Glutamatergic neuron (in vitro differentiated cells): ENCODE measurements at regions not wholly inside any gene's neighbourhood (a gene's known extent, or its start where the extent isn't known, plus 50 kb on each side); places are given as distances from the start of the nearest gene placed in this dataset.

Experiments used
- DNase-seq: peaks from one replicate; pipeline ENCODE4 v3.0.0; 2022
- H3K27ac Mint-ChIP-seq: one replicate; pipeline ENCODE4 v1.8.0; 2020; ENCODE audit warnings: mild to moderate bottlenecking, mixed read lengths, inconsistent platforms; ENCODE audit not compliant: unreplicated experiment
- H3K27me3 Mint-ChIP-seq: one replicate; pipeline ENCODE4 v1.8.0; 2020; ENCODE audit warnings: mild to moderate bottlenecking, moderate library complexity, mixed read lengths, inconsistent platforms; ENCODE audit not compliant: unreplicated experiment
- H3K36me3 Mint-ChIP-seq: one replicate; pipeline ENCODE4 v1.8.0; 2020; ENCODE audit warnings: mild to moderate bottlenecking, mixed read lengths, inconsistent platforms; ENCODE audit not compliant: unreplicated experiment
- H3K4me1 Mint-ChIP-seq: one replicate; pipeline ENCODE4 v1.8.0; 2020; ENCODE audit warnings: mild to moderate bottlenecking, low read depth, mixed read lengths, inconsistent platforms; ENCODE audit not compliant: unreplicated experiment
- H3K4me3 Mint-ChIP-seq: one replicate; pipeline ENCODE4 v1.8.0; 2020; ENCODE audit warnings: mild to moderate bottlenecking, mixed read lengths, inconsistent platforms; ENCODE audit not compliant: unreplicated experiment
- H3K9me3 Mint-ChIP-seq: one replicate; pipeline ENCODE4 v1.8.0; 2020; ENCODE audit warnings: mild to moderate bottlenecking, moderate library complexity, mixed read lengths, inconsistent platforms; ENCODE audit not compliant: unreplicated experiment
- TF ChIP-seq, protein P1 (sequence below): fragments of 200-600 bp; sonication (generic); IDR thresholded peaks from one replicate; pipeline ENCODE4 v1.5.0; 2021; ENCODE audit not compliant: partially characterized antibody, unreplicated experiment

DNA sequence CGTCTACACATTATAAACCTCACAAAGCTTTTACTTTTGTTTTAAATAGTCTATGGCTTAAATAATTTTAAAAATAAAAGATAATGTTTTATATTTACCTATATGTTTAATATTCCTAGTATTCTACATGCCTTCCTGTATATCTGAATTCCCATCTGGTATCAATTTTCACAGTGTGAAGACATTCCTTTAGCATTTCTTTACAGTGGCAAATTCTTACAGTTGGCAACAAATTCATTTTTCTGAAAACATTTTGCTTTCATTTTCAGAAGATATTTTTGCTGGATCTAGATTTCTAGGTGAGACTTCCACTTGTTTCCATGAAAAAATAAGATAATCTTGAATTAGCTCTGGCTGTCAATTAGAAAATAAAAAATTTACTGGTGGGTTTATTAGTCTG lies 471.4 kb upstream of the NAALADL2 start:
- no peaks in the 10 kb centered on the region for H3K27me3 Mint-ChIP-seq
- no peak overlapping the region for H3K27ac Mint-ChIP-seq
- no peak overlapping the region for H3K4me3 Mint-ChIP-seq
- no peaks in the 10 kb centered on the region for H3K9me3 Mint-ChIP-seq
- no peaks in the 10 kb centered on the region for H3K4me1 Mint-ChIP-seq
- H3K36me3 Mint-ChIP-seq = peaks cover 10% of the 10 kb centered on the region
- no peak for DNase-seq
- TF ChIP-seq, protein P1, sequence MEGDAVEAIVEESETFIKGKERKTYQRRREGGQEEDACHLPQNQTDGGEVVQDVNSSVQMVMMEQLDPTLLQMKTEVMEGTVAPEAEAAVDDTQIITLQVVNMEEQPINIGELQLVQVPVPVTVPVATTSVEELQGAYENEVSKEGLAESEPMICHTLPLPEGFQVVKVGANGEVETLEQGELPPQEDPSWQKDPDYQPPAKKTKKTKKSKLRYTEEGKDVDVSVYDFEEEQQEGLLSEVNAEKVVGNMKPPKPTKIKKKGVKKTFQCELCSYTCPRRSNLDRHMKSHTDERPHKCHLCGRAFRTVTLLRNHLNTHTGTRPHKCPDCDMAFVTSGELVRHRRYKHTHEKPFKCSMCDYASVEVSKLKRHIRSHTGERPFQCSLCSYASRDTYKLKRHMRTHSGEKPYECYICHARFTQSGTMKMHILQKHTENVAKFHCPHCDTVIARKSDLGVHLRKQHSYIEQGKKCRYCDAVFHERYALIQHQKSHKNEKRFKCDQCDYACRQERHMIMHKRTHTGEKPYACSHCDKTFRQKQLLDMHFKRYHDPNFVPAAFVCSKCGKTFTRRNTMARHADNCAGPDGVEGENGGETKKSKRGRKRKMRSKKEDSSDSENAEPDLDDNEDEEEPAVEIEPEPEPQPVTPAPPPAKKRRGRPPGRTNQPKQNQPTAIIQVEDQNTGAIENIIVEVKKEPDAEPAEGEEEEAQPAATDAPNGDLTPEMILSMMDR = no peak

GRCh38 chr3:174397848-174398247 lies 461.3 kb upstream of the NAALADL2 start:
- H3K4me3 Mint-ChIP-seq = no peak overlapping the region
- no peaks in the 10 kb centered on the region for H3K27me3 Mint-ChIP-seq
- no peaks in the 10 kb centered on the region for H3K9me3 Mint-ChIP-seq
- no peaks in the 10 kb centered on the region for H3K4me1 Mint-ChIP-seq
- DNase-seq = no peak
- H3K36me3 Mint-ChIP-seq = no peaks in the 10 kb centered on the region
- TF ChIP-seq, protein P1 = no peak
- H3K27ac Mint-ChIP-seq = no peak overlapping the region

- H3K4me1 Mint-ChIP-seq = no peaks in the 10 kb centered on the region
- H3K36me3 Mint-ChIP-seq = no peaks in the 10 kb centered on the region
- TF ChIP-seq, protein P1 = no peak
- H3K27me3 Mint-ChIP-seq = no peaks in the 10 kb centered on the region
- H3K9me3 Mint-ChIP-seq = no peaks in the 10 kb centered on the region
- no peak overlapping the region for H3K4me3 Mint-ChIP-seq
- no peak overlapping the region for H3K27ac Mint-ChIP-seq
- no peak for DNase-seq
Observed at GRCh38 chr3:174398761-174399160, 460.4 kb upstream of the NAALADL2 start.

DNA sequence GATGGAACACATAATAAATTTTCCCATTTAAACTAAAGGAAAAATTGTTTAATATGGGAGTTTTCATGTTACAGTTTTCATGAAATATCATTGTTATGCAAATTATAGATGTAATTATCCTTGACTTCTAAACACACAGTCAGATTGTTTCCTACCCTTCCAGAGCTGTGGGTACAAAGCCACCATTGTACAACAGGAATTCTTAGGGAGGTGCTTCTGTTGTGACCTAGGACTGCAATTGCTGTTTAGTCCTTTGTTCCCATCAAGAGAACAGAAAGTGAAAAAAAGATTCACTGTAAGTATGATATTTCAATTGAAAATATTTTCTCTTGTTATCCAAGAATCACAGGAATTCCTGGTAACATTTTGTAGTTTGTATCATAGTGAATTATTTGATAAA lies 455.3 kb upstream of the NAALADL2 start:
- DNase-seq = no peak
- H3K36me3 Mint-ChIP-seq = no peaks in the 10 kb centered on the region
- TF ChIP-seq, protein P1 = no peak
- no peaks in the 10 kb centered on the region for H3K4me1 Mint-ChIP-seq
- no peak overlapping the region for H3K4me3 Mint-ChIP-seq
- H3K27me3 Mint-ChIP-seq = no peaks in the 10 kb centered on the region
- no peak overlapping the region for H3K27ac Mint-ChIP-seq
- no peaks in the 10 kb centered on the region for H3K9me3 Mint-ChIP-seq

GRCh38 chr3:174408310-174408709 lies 450.8 kb upstream of the NAALADL2 start:
- H3K36me3 Mint-ChIP-seq = no peaks in the 10 kb centered on the region
- no peaks in the 10 kb centered on the region for H3K27me3 Mint-ChIP-seq
- H3K4me3 Mint-ChIP-seq = no peak overlapping the region
- TF ChIP-seq, protein P1 = no peak
- H3K9me3 Mint-ChIP-seq = no peaks in the 10 kb centered on the region
- H3K4me1 Mint-ChIP-seq = peaks cover 12% of the 10 kb centered on the region
- DNase-seq = no peak
- no peak overlapping the region for H3K27ac Mint-ChIP-seq
